Activated CD8-positive, alpha-beta memory T cell treated with anti-CD3 and anti-CD28 coated beads, Interleukin-2, amount 10 ng/mL, durations not matched to agents 7 days and 5 days (primary cell): ENCODE measurements at regions not wholly inside any gene's neighbourhood (a gene's known extent, or its start where the extent isn't known, plus 50 kb on each side); places are given as distances from the start of the nearest gene placed in this dataset.
"Not testable (repeated sequence)": the region's sequence is repeated elsewhere in the genome, so short reads cannot be mapped to it uniquely, and the experiment has no call there.

Experiments used
- ATAC-seq: fragments of 150-1000 bp; cut with Tn5 transposase; one replicate; pipeline ENCODE4 v1.10.0; 2021; ENCODE audit warnings: moderate library complexity
- CTCF ChIA-PET: fragments of 350-600 bp; sonication (Branson Sonifier 250); formaldehyde crosslinking; loops from one replicate; lab custom pipeline; 2021; ENCODE audit warnings: antibody characterized with exemption; lab: Charles Lee
- DNase-seq: peaks from one replicate; pipeline ENCODE4 v3.0.0-alpha.2; 2020
- H3K27ac Mint-ChIP-seq: one replicate; pipeline ENCODE4 v1.8.0; 2021; ENCODE audit warnings: mild to moderate bottlenecking, mixed read lengths
- H3K27me3 Mint-ChIP-seq: one replicate; pipeline ENCODE4 v1.8.0; 2021; ENCODE audit warnings: mixed read lengths
- H3K36me3 Mint-ChIP-seq: one replicate; pipeline ENCODE4 v1.8.0; 2021; ENCODE audit warnings: mild to moderate bottlenecking, mixed read lengths
- H3K4me1 Mint-ChIP-seq: one replicate; pipeline ENCODE4 v1.8.0; 2021; ENCODE audit warnings: mixed read lengths
- H3K4me3 Mint-ChIP-seq: one replicate; pipeline ENCODE4 v1.8.0; 2021; ENCODE audit warnings: mild to moderate bottlenecking, moderate library complexity, mixed read lengths
- H3K9me3 Mint-ChIP-seq: one replicate; pipeline ENCODE4 v1.8.0; 2022; ENCODE audit warnings: low read depth, mixed read lengths

- DNase-seq (no peak), ATAC-seq (no peak)
- Mint-ChIP-seq H3K9me3 (no peaks in the 10 kb centered on the region), H3K27ac (no peak overlapping the region), H3K36me3 (no peaks in the 10 kb centered on the region), H3K27me3 (peaks cover 73% of the 10 kb centered on the region), H3K4me1 (no peaks in the 10 kb centered on the region), H3K4me3 (no peak overlapping the region)
- CTCF ChIA-PET, result no interaction called here
These were observed 82.7 kb downstream of the ASCL4 start for GRCh38 chr12:107857191-107857590.

- DNase-seq (no peak), ATAC-seq (no peak)
- H3K27ac Mint-ChIP-seq, result no peak overlapping the region
- peaks cover 80% of the 10 kb centered on the region for H3K27me3 Mint-ChIP-seq
- no peak overlapping the region for H3K4me3 Mint-ChIP-seq
- H3K4me1 Mint-ChIP-seq, result no peaks in the 10 kb centered on the region
- no peaks in the 10 kb centered on the region for H3K36me3 Mint-ChIP-seq
- CTCF ChIA-PET, result no interaction called here
- no peaks in the 10 kb centered on the region for H3K9me3 Mint-ChIP-seq
These were observed 84.9 kb downstream of the ASCL4 start for GRCh38 chr12:107859367-107859766.

- Mint-ChIP-seq H3K36me3 (no peaks in the 10 kb centered on the region), H3K27me3 (peaks cover 72% of the 10 kb centered on the region), H3K9me3 (no peaks in the 10 kb centered on the region), H3K27ac (no peak overlapping the region), H3K4me3 (no peak overlapping the region), H3K4me1 (no peaks in the 10 kb centered on the region)
- CTCF ChIA-PET, result interaction anchor here (0.6 kb wide), 1 partner anchor 22 kb away, joined by 3 read pairs; no protein-coding TSS in a partner anchor
- ATAC-seq (no peak), DNase-seq (no peak)
These were observed 89.7 kb downstream of the ASCL4 start for GRCh38 chr12:107864235-107864634.

- not testable (repeated sequence) for H3K27ac Mint-ChIP-seq, DNase-seq, H3K4me3 Mint-ChIP-seq, H3K4me1 Mint-ChIP-seq, ATAC-seq, H3K9me3 Mint-ChIP-seq, H3K36me3 Mint-ChIP-seq
- H3K27me3 Mint-ChIP-seq, result peaks cover 74% of the 10 kb centered on the region
- CTCF ChIA-PET, result interaction anchor here (0.6 kb wide), 1 partner anchor 22 kb away, joined by 3 read pairs; no protein-coding TSS in a partner anchor
These were observed 90.2 kb downstream of the ASCL4 start for GRCh38 chr12:107864727-107865126.

- Mint-ChIP-seq H3K4me3 (no peak overlapping the region), H3K9me3 (no peaks in the 10 kb centered on the region)
- ATAC-seq, result no peak
These were observed 98.7 kb downstream of the ASCL4 start for GRCh38 chr12:107873223-107873622.

GRCh38 chr12:107875786-107876185 lies 101.3 kb downstream of the ASCL4 start:
- no peaks in the 10 kb centered on the region for H3K9me3 Mint-ChIP-seq
- no peak overlapping the region for H3K4me3 Mint-ChIP-seq
- DNase-seq (no peak), ATAC-seq (no peak)
- CTCF ChIA-PET, result no interaction called here
- H3K4me1 Mint-ChIP-seq, result no peaks in the 10 kb centered on the region
- no peak overlapping the region for H3K27ac Mint-ChIP-seq
- peaks cover 40% of the 10 kb centered on the region for H3K27me3 Mint-ChIP-seq
- no peaks in the 10 kb centered on the region for H3K36me3 Mint-ChIP-seq

More at GRCh38 chr12:107873223-107873622, 98.7 kb downstream of the ASCL4 start:
- Mint-ChIP-seq H3K27ac (no peak overlapping the region), H3K4me1 (no peaks in the 10 kb centered on the region), H3K27me3 (peaks cover 43% of the 10 kb centered on the region), H3K36me3 (no peaks in the 10 kb centered on the region)
- CTCF ChIA-PET, result no interaction called here
- no peak for DNase-seq

- DNase-seq (peak; percentile 62), ATAC-seq (peak; percentile 80)
- no peaks in the 10 kb centered on the region for H3K9me3 Mint-ChIP-seq
- H3K4me1 Mint-ChIP-seq, result peaks cover 5% of the 10 kb centered on the region
- no peaks in the 10 kb centered on the region for H3K36me3 Mint-ChIP-seq
- no peak overlapping the region for H3K27ac Mint-ChIP-seq
- H3K4me3 Mint-ChIP-seq, result no peak overlapping the region
- CTCF ChIA-PET, result interaction anchor here (0.6 to 4.7 kb wide), 9 partner anchors 17 to 209 kb away, joined by 3 to 32 read pairs (median 5); no protein-coding TSS in a partner anchor
- H3K27me3 Mint-ChIP-seq, result peaks cover 34% of the 10 kb centered on the region
These were observed 110.5 kb downstream of the ASCL4 start for GRCh38 chr12:107884769-107885694.

GRCh38 chr12:107888789-107889188 lies 114.3 kb downstream of the ASCL4 start:
- H3K9me3 Mint-ChIP-seq, result no peaks in the 10 kb centered on the region
- no peak overlapping the region for H3K27ac Mint-ChIP-seq
- H3K36me3 Mint-ChIP-seq, result no peaks in the 10 kb centered on the region
- H3K27me3 Mint-ChIP-seq, result peaks cover 24% of the 10 kb centered on the region
- ATAC-seq (no peak), DNase-seq (no peak)
- CTCF ChIA-PET, result no interaction called here
- no peak overlapping the region for H3K4me3 Mint-ChIP-seq
- peaks cover 5% of the 10 kb centered on the region for H3K4me1 Mint-ChIP-seq

- CTCF ChIA-PET, result interaction anchor here (1.2 kb wide), 1 partner anchor 16 kb away, joined by 3 read pairs; no protein-coding TSS in a partner anchor
- no peak for DNase-seq
- Mint-ChIP-seq H3K27ac (no peak overlapping the region), H3K4me3 (no peak overlapping the region), H3K9me3 (no peaks in the 10 kb centered on the region), H3K27me3 (peaks cover 16% of the 10 kb centered on the region), H3K4me1 (no peaks in the 10 kb centered on the region), H3K36me3 (no peaks in the 10 kb centered on the region)
- ATAC-seq, result no peak
These were observed 117.5 kb downstream of the ASCL4 start for GRCh38 chr12:107891967-107892366.

- ATAC-seq (no peak), DNase-seq (no peak)
- no peaks in the 10 kb centered on the region for H3K36me3 Mint-ChIP-seq
- H3K4me3 Mint-ChIP-seq, result no peak overlapping the region
- H3K27ac Mint-ChIP-seq, result no peak overlapping the region
- CTCF ChIA-PET, result no interaction called here
- H3K27me3 Mint-ChIP-seq, result peaks cover 12% of the 10 kb centered on the region
- H3K4me1 Mint-ChIP-seq, result no peaks in the 10 kb centered on the region
- H3K9me3 Mint-ChIP-seq, result no peaks in the 10 kb centered on the region
These were observed 120.1 kb downstream of the ASCL4 start for GRCh38 chr12:107894589-107894988.

- DNase-seq (no peak), ATAC-seq (no peak)
- Mint-ChIP-seq H3K9me3 (no peaks in the 10 kb centered on the region), H3K27me3 (peaks cover 17% of the 10 kb centered on the region), H3K36me3 (no peaks in the 10 kb centered on the region), H3K4me3 (no peak overlapping the region), H3K27ac (no peak overlapping the region), H3K4me1 (no peaks in the 10 kb centered on the region)
- CTCF ChIA-PET, result no interaction called here
These were observed 121.5 kb downstream of the ASCL4 start for GRCh38 chr12:107895966-107896365.

- ATAC-seq (no peak), DNase-seq (no peak)
- Mint-ChIP-seq H3K9me3 (peaks cover 2% of the 10 kb centered on the region), H3K36me3 (no peaks in the 10 kb centered on the region), H3K27me3 (peaks cover 41% of the 10 kb centered on the region), H3K27ac (no peak overlapping the region), H3K4me3 (no peak overlapping the region), H3K4me1 (peaks cover 20% of the 10 kb centered on the region)
- CTCF ChIA-PET, result interaction anchor here (0.7 to 1.4 kb wide), 2 partner anchors 12 to 230 kb away, joined by 3 read pairs; no protein-coding TSS in a partner anchor
These were observed 126.1 kb downstream of the ASCL4 start for GRCh38 chr12:107900588-107900987.

GRCh38 chr12:107903341-107904061 lies 129.0 kb downstream of the ASCL4 start:
- H3K27ac Mint-ChIP-seq, result peak overlapping the region; percentile 78
- ATAC-seq, result peak; percentile 98
- CTCF ChIA-PET, result interaction anchor here (1.1 to 2.2 kb wide), 3 partner anchors 9 to 19 kb away, joined by 4 to 13 read pairs (median 4); no protein-coding TSS in a partner anchor

More at GRCh38 chr12:107903341-107904061, 129.0 kb downstream of the ASCL4 start:
- peak overlapping the region; percentile 76 for H3K4me3 Mint-ChIP-seq
- H3K27me3 Mint-ChIP-seq, result peaks cover 60% of the 10 kb centered on the region
- no peaks in the 10 kb centered on the region for H3K36me3 Mint-ChIP-seq
- peaks cover 20% of the 10 kb centered on the region for H3K4me1 Mint-ChIP-seq
- DNase-seq, result peak; percentile 84
- peaks cover 2% of the 10 kb centered on the region for H3K9me3 Mint-ChIP-seq
